ENCODE measurements at regions not wholly inside any gene's neighbourhood (a gene's known extent, or its start where the extent isn't known, plus 50 kb on each side); places are given as distances from the start of the nearest gene placed in this dataset.

GRCh38 chr4:151940926-151941617 is 180.3 kb upstream of the GATB start:
- 92% methylated on average over 3 of the region's 3 CpGs for WGBS, 2 donors
- no peak for DNase-seq
- no peaks in the 10 kb centered on the region for H3K27me3 ChIP-seq
- no peak for ATAC-seq
- no peaks in the 10 kb centered on the region for H3K36me3 ChIP-seq
- no peak overlapping the region for H3K27ac ChIP-seq
- peaks cover 0 to 7% (median 0%) of the 10 kb centered on the region in 11 donors for H3K9me3 ChIP-seq
- TF ChIP-seq, protein P1, sequence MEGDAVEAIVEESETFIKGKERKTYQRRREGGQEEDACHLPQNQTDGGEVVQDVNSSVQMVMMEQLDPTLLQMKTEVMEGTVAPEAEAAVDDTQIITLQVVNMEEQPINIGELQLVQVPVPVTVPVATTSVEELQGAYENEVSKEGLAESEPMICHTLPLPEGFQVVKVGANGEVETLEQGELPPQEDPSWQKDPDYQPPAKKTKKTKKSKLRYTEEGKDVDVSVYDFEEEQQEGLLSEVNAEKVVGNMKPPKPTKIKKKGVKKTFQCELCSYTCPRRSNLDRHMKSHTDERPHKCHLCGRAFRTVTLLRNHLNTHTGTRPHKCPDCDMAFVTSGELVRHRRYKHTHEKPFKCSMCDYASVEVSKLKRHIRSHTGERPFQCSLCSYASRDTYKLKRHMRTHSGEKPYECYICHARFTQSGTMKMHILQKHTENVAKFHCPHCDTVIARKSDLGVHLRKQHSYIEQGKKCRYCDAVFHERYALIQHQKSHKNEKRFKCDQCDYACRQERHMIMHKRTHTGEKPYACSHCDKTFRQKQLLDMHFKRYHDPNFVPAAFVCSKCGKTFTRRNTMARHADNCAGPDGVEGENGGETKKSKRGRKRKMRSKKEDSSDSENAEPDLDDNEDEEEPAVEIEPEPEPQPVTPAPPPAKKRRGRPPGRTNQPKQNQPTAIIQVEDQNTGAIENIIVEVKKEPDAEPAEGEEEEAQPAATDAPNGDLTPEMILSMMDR (IDR thresholded peaks at IDR 0.05): no peak
- no peak overlapping the region for H3K4me3 ChIP-seq
- H3K4me1 ChIP-seq: no peaks in the 10 kb centered on the region
- intact Hi-C loops (cut with DNase I): no loop called here

- no peak for ATAC-seq
- intact Hi-C loops (cut with DNase I): no loop called here
- Histone ChIP-seq H3K9me3 (no peaks in the 10 kb centered on the region), H3K27ac (no peak overlapping the region), H3K4me3 (no peak overlapping the region), H3K36me3 (no peaks in the 10 kb centered on the region), H3K4me1 (no peaks in the 10 kb centered on the region), H3K27me3 (no peaks in the 10 kb centered on the region)
- TF ChIP-seq, protein P1 (IDR thresholded peaks at IDR 0.05): no peak
- no peak for DNase-seq
- 96 to 97% methylated on average over 2 of the region's 2 CpGs for WGBS, 2 donors
These were observed 179.5 kb upstream of the GATB start for GRCh38 chr4:151940291-151940690.

GRCh38 chr4:151939670-151940069 is 178.9 kb upstream of the GATB start:
- no peak overlapping the region for H3K27ac ChIP-seq
- H3K9me3 ChIP-seq: no peaks in the 10 kb centered on the region
- ATAC-seq (peak in 4 of 8 donors; percentile 44 to 85 (median 76)), DNase-seq (no peak)
- 64 to 69% methylated on average over 3 of the region's 3 CpGs for WGBS, 2 donors
- no peaks in the 10 kb centered on the region for H3K27me3 ChIP-seq
- intact Hi-C loops (cut with DNase I): no loop called here
- H3K4me3 ChIP-seq: no peak overlapping the region
- H3K36me3 ChIP-seq: no peaks in the 10 kb centered on the region
- no peaks in the 10 kb centered on the region for H3K4me1 ChIP-seq
- TF ChIP-seq, protein P1 (IDR thresholded peaks at IDR 0.05): peak in 1 of 9 donors; percentile 6

- DNase-seq: no peak
- Histone ChIP-seq H3K9me3 (no peaks in the 10 kb centered on the region), H3K4me3 (no peak overlapping the region), H3K4me1 (no peaks in the 10 kb centered on the region), H3K27ac (no peak overlapping the region), H3K36me3 (no peaks in the 10 kb centered on the region), H3K27me3 (no peaks in the 10 kb centered on the region)
- no peak for ATAC-seq
- intact Hi-C loops (cut with DNase I): no loop called here
- 72 to 79% methylated on average over 1 of the region's 1 CpG for WGBS, 2 donors
- TF ChIP-seq, protein P1 (IDR thresholded peaks at IDR 0.05): no peak
These were observed 174.6 kb upstream of the GATB start for GRCh38 chr4:151935411-151935810.

Measured in heart right ventricle (tissue), 16 donors.